Stimulated activated CD4-positive, alpha-beta T cell treated with anti-CD3 and anti-CD28 coated beads, Interleukin-4, amount 100 ng/mL, for 24 hours (primary cell): ENCODE measurements at regions not wholly inside any gene's neighbourhood (a gene's known extent, or its start where the extent isn't known, plus 50 kb on each side); places are given as distances from the start of the nearest gene placed in this dataset.
"Not testable (repeated sequence)": the region's sequence is repeated elsewhere in the genome, so short reads cannot be mapped to it uniquely, and the experiment has no call there.

Experiments used
- DNase-seq: peaks from one replicate; pipeline ENCODE4 v3.0.0-alpha.2; 2020

- peak; percentile 48 for DNase-seq
Observed at GRCh38 chr13:78978381-78978998, 319.5 kb upstream of the OBI1 start.

GRCh38 chr13:78977311-78977710, 318.4 kb upstream of the OBI1 start:
- DNase-seq, result no peak

GRCh38 chr13:78976696-78977095, 317.7 kb upstream of the OBI1 start:
- DNase-seq, result no peak

GRCh38 chr13:78972561-78972960, 313.6 kb upstream of the OBI1 start:
- DNase-seq, result no peak

GRCh38 chr13:78971355-78972025, 312.5 kb upstream of the OBI1 start:
- no peak for DNase-seq

GRCh38 chr13:78960881-78961280, 301.9 kb upstream of the OBI1 start:
- DNase-seq, result no peak

GRCh38 chr13:78958006-78958405, 299.1 kb upstream of the OBI1 start:
- DNase-seq, result no peak

- no peak for DNase-seq
Observed at GRCh38 chr13:78940455-78941130, 281.6 kb upstream of the OBI1 start.

GRCh38 chr13:78934336-78934735, 275.4 kb upstream of the OBI1 start:
- no peak for DNase-seq

GRCh38 chr13:78915015-78915414, 256.1 kb upstream of the OBI1 start:
- DNase-seq, result no peak

GRCh38 chr13:78913656-78914055, 254.7 kb upstream of the OBI1 start:
- DNase-seq, result no peak

- no peak for DNase-seq
Observed at GRCh38 chr13:78910147-78910546, 251.2 kb upstream of the OBI1 start.

- no peak for DNase-seq
Observed at GRCh38 chr13:78909276-78909675, 250.3 kb upstream of the OBI1 start.

GRCh38 chr13:78907006-78907405, 248.1 kb upstream of the OBI1 start:
- no peak for DNase-seq

GRCh38 chr13:78897200-78897599, 238.2 kb upstream of the OBI1 start:
- no peak for DNase-seq

- DNase-seq, result no peak
Observed at GRCh38 chr13:78884571-78884970, 225.6 kb upstream of the OBI1 start.

- no peak for DNase-seq
Observed at GRCh38 chr13:78881751-78882150, 222.8 kb upstream of the OBI1 start.

- DNase-seq, result no peak
Observed at GRCh38 chr13:78881054-78881453, 222.1 kb upstream of the OBI1 start.

- no peak for DNase-seq
Observed at GRCh38 chr13:78876915-78877549, 218.1 kb upstream of the OBI1 start.

GRCh38 chr13:78875792-78876580, 217.0 kb upstream of the OBI1 start:
- DNase-seq, result no peak

- DNase-seq, result no peak
Observed at GRCh38 chr13:78868991-78869390, 210.0 kb upstream of the OBI1 start.

- no peak for DNase-seq
Observed at GRCh38 chr13:78867655-78868054, 208.7 kb upstream of the OBI1 start.

GRCh38 chr13:78866076-78866475, 207.1 kb upstream of the OBI1 start:
- DNase-seq, result not testable (repeated sequence)
